Heart left ventricle (tissue), 13 donors: ENCODE measurements at regions not wholly inside any gene's neighbourhood (a gene's known extent, or its start where the extent isn't known, plus 50 kb on each side); places are given as distances from the start of the nearest gene placed in this dataset.

ENCODE experiments used
- CTCF ChIP-seq, 12 donors: fragments of 200-600 bp; sonication (generic) in 4 of 12; IDR thresholded peaks; one replicate each; pipeline versions ENCODE4 v1.5.0 to v1.8.0; 2018 to 2022; ENCODE audit warnings: antibody characterized with exemption in 12 of 12, mild to moderate bottlenecking in 5 of 12
- POLR2A ChIP-seq, 2 donors: fragments of 450-650 bp; IDR thresholded peaks; one replicate each; pipeline ENCODE4 v1.6.1; 2017; ENCODE audit warnings: antibody characterized with exemption in 2 of 2, mild to moderate bottlenecking in 2 of 2, moderate library complexity in 2 of 2
- donor health status: ischemic (EF 13 %, LVEDD 7.1; RV severe dilation, severe dysfunction).
- donor health status: DM: no; HTN: yes; CAD: no.
- donor health status: DM: no; HTN: no; CAD: no.
- donor health status: ischemic (EF 25% LVEDD 6.9; RV normal size, moderate dysfunction).
- donor health status: ischemic (EF 25% LVEDD 5.7; RV mildly dilated, moderate dysfunction).
- donor health status: ischemic (EF 35%, LVEDD 5.7; RV mildly dilated, moderate dysfunction).
- donor health status: nonischemic (EF 11% LVEDD 7.7; RV severe dilation, severe dysfunction).
- donor health status: DM: yes; HTN: yes; CAD: no.
- donor health status: PGD.
- donor health status: ischemic (EF 29% LVEDD 5.4; RV normal size, mild dysfunction).
- donor health status: nonischemic (EF 23%, LVEDD 6.1; RV moderate dilation, normal function).

- TF ChIP-seq CTCF (IDR thresholded peaks at IDR 0.05) (no peak), POLR2A (IDR thresholded peaks at IDR 0.05) (no peak)
Observed at GRCh38 chr22:46050916-46051614, 74.1 kb upstream of the WNT7B start.
